H9 (cell line): ENCODE measurements at regions not wholly inside any gene's neighbourhood (a gene's known extent, or its start where the extent isn't known, plus 50 kb on each side); places are given as distances from the start of the nearest gene placed in this dataset.

Experiments used
- DNase-seq: peaks from one replicate; pipeline ENCODE4 v3.0.0-alpha.2; 2017
- H2AFZ ChIP-seq: one replicate; pipeline ENCODE4 v1.6.1; 2013; ENCODE audit warnings: mild to moderate bottlenecking, low read length, control low read depth, moderate library complexity
- H2AK5ac ChIP-seq: 2 replicates; pipeline ENCODE4 v1.6.1; 2013; ENCODE audit warnings: low read length, control low read depth, mixed read lengths; ENCODE audit not compliant: insufficient read length
- H2BK120ac ChIP-seq: one replicate; pipeline ENCODE4 v1.6.1; 2013; ENCODE audit warnings: low read depth, mild to moderate bottlenecking, low read length, control low read depth, inconsistent platforms; ENCODE audit not compliant: poor library complexity, severe bottlenecking
- H2BK12ac ChIP-seq: 2 replicates; pipeline ENCODE4 v1.6.1; 2013; ENCODE audit warnings: low read length, control low read depth, mixed read lengths, low read depth; ENCODE audit not compliant: insufficient read length
- H2BK15ac ChIP-seq: 2 replicates; pipeline ENCODE4 v1.6.1; 2013; ENCODE audit warnings: low read depth, low read length, control low read depth
- H2BK20ac ChIP-seq: one replicate; pipeline ENCODE4 v1.6.1; 2013; ENCODE audit warnings: low read depth, mild to moderate bottlenecking, low read length, control low read depth, inconsistent platforms; ENCODE audit not compliant: poor library complexity, severe bottlenecking
- H2BK5ac ChIP-seq: 2 replicates; pipeline ENCODE4 v1.6.1; 2013; ENCODE audit warnings: low read length, control low read depth, mixed read lengths; ENCODE audit not compliant: insufficient read length
- H3K14ac ChIP-seq: 2 replicates; pipeline ENCODE4 v1.6.1; 2013; ENCODE audit warnings: low read length, control low read depth; ENCODE audit not compliant: insufficient read depth
- H3K18ac ChIP-seq: 2 replicates; pipeline ENCODE4 v1.6.1; 2013; ENCODE audit warnings: low read depth, mild to moderate bottlenecking, mixed read lengths, low read length, control low read depth; ENCODE audit not compliant: insufficient read length
- H3K23ac ChIP-seq: 2 replicates; pipeline ENCODE4 v1.6.1; 2013; ENCODE audit warnings: low read length, control low read depth, mixed read lengths, low read depth; ENCODE audit not compliant: insufficient read length
- H3K23me2 ChIP-seq: 2 replicates; pipeline ENCODE4 v1.6.1; 2013; ENCODE audit warnings: low read depth, mild to moderate bottlenecking, mixed read lengths, low read length, control low read depth; ENCODE audit not compliant: insufficient read length, poor library complexity, severe bottlenecking
- H3K27ac ChIP-seq: 2 replicates; pipeline ENCODE4 v1.5.1; 2013; ENCODE audit warnings: low read length, control low read depth, mixed read lengths, low read depth; ENCODE audit not compliant: insufficient read length
- H3K27me3 ChIP-seq: 2 replicates; pipeline ENCODE4 v1.6.1; 2013; ENCODE audit warnings: low read length, control low read depth, inconsistent platforms; ENCODE audit not compliant: insufficient read depth
- H3K4ac ChIP-seq: 2 replicates; pipeline ENCODE4 v1.6.1; 2013; ENCODE audit warnings: low read depth, mild to moderate bottlenecking, control low read depth, inconsistent platforms, low read length, moderate library complexity
- H3K4me1 ChIP-seq: 2 replicates; pipeline ENCODE4 v1.6.1; 2013; ENCODE audit warnings: low read length, control low read depth, inconsistent platforms; ENCODE audit not compliant: insufficient read depth
- H3K4me2 ChIP-seq: 2 replicates; pipeline ENCODE4 v1.6.1; 2013; ENCODE audit warnings: low read length, control low read depth, mixed read lengths; ENCODE audit not compliant: insufficient read length, insufficient read depth
- H3K56ac ChIP-seq: 2 replicates; pipeline ENCODE4 v1.6.1; 2013; ENCODE audit warnings: low read depth, mild to moderate bottlenecking, mixed read lengths, low read length, control low read depth; ENCODE audit not compliant: insufficient read length
- H3K79me1 ChIP-seq: 2 replicates; pipeline ENCODE4 v1.6.1; 2013; ENCODE audit warnings: low read depth, mild to moderate bottlenecking, moderate library complexity, low read length, control low read depth, inconsistent platforms; ENCODE audit not compliant: insufficient read depth, poor library complexity, severe bottlenecking
- H3K79me2 ChIP-seq: 2 replicates; pipeline ENCODE4 v1.6.1; 2013; ENCODE audit warnings: low read length, control low read depth, inconsistent platforms; ENCODE audit not compliant: insufficient read depth
- H3K9ac ChIP-seq: 2 replicates; pipeline ENCODE4 v1.6.1; 2013; ENCODE audit warnings: low read length, control low read depth, mixed read lengths; ENCODE audit not compliant: insufficient read length; ENCODE audit errors: extremely low read depth
- H3K9me3 ChIP-seq: one replicate; pipeline ENCODE4 v1.6.1; 2013; ENCODE audit warnings: low read depth, low read length, inconsistent platforms; ENCODE audit not compliant: control insufficient read depth
- H3T11ph ChIP-seq: one replicate; pipeline ENCODE4 v1.6.1; 2013; ENCODE audit warnings: mild to moderate bottlenecking, low read length, control low read depth, inconsistent platforms
- H4K20me1 ChIP-seq: one replicate; pipeline ENCODE4 v1.6.1; 2013; ENCODE audit not compliant: control insufficient read depth, insufficient read length, insufficient read depth
- H4K5ac ChIP-seq: 2 replicates; pipeline ENCODE4 v1.6.1; 2013; ENCODE audit warnings: low read depth, mild to moderate bottlenecking, mixed read lengths, low read length, control low read depth; ENCODE audit not compliant: insufficient read length
- H4K8ac ChIP-seq: replicated peaks from 2 replicates; pipeline ENCODE4 v1.6.1; 2013; ENCODE audit warnings: low read length, control low read depth, mixed read lengths, low read depth; ENCODE audit not compliant: insufficient read length
- H4K91ac ChIP-seq: 2 replicates; pipeline ENCODE4 v1.6.1; 2013; ENCODE audit warnings: low read depth, mild to moderate bottlenecking, moderate library complexity, mixed read lengths, low read length, control low read depth; ENCODE audit not compliant: insufficient read length
- H3K27ac Mint-ChIP-seq, 3 experiments: 2 replicates in 2 of 3; 3 replicates in 1 of 3; pipeline ENCODE4 v1.8.0; 2020 to 2021; ENCODE audit warnings: mixed read lengths in 3 of 3, mild to moderate bottlenecking in 1 of 3, moderate library complexity in 1 of 3
- H3K27me3 Mint-ChIP-seq: 2 replicates; pipeline ENCODE4 v1.8.0; 2021; ENCODE audit warnings: low read depth, mild to moderate bottlenecking, moderate library complexity, mixed read lengths
- H3K36me3 Mint-ChIP-seq, 3 experiments: 2 replicates in 2 of 3; 3 replicates in 1 of 3; pipeline ENCODE4 v1.8.0; 2020 to 2021; ENCODE audit warnings: low read depth in 3 of 3, mixed read lengths in 3 of 3; ENCODE audit not compliant: insufficient read depth in 1 of 3
- H3K4me1 Mint-ChIP-seq, 2 experiments: 2 replicates each; pipeline ENCODE4 v1.8.0; 2020; ENCODE audit warnings: mixed read lengths in 2 of 2
- H3K4me3 Mint-ChIP-seq, 2 experiments: 2 replicates in 1 of 2; 3 replicates in 1 of 2; pipeline ENCODE4 v1.8.0; 2020 to 2021; ENCODE audit warnings: mild to moderate bottlenecking in 2 of 2, mixed read lengths in 2 of 2, moderate library complexity in 1 of 2
- H3K9me3 Mint-ChIP-seq, 2 experiments: 2 replicates in 1 of 2; 3 replicates in 1 of 2; pipeline ENCODE4 v1.8.0; 2020; ENCODE audit warnings: mild to moderate bottlenecking in 2 of 2, mixed read lengths in 2 of 2, moderate library complexity in 1 of 2
- CTCF ChIP-seq: fragments of 200-600 bp; sonication (generic); conservative IDR thresholded peaks from 3 replicates; pipeline ENCODE4 v1.8.0; 2021; ENCODE audit warnings: antibody characterized with exemption, mild to moderate bottlenecking
- WGBS: extraction: QIAGEN DNeasy Blood & Tissue Kit; methylation state at CpG from one replicate; pipeline ENCODE4 v1.1.7; 2013; ENCODE audit warnings: missing lambda C conversion rate, low lambda C conversion rate, mixed read lengths; ENCODE audit not compliant: insufficient read length; ENCODE audit errors: extremely low coverage; 5-methylcytosine and 5-hydroxymethylcytosine counted together

- Histone ChIP-seq H3K23ac (no peak overlapping the region), H2BK12ac (no peak overlapping the region), H3T11ph (no peak overlapping the region), H3K27me3 (no peaks in the 10 kb centered on the region), H3K79me2 (no peaks in the 10 kb centered on the region), H2BK120ac (no peak overlapping the region), H4K20me1 (no peaks in the 10 kb centered on the region), H2BK20ac (no peak overlapping the region), H3K9ac (no peak overlapping the region), H4K5ac (no peak overlapping the region), H3K4ac (no peak overlapping the region), H4K91ac (no peak overlapping the region), H3K4me2 (no peak overlapping the region), H3K23me2 (no peaks in the 10 kb centered on the region), H2BK15ac (no peak overlapping the region), H3K79me1 (no peaks in the 10 kb centered on the region), H3K56ac (no peak overlapping the region), H2AK5ac (no peak overlapping the region), H3K9me3 (no peaks in the 10 kb centered on the region), H4K8ac (no peak overlapping the region), H3K4me1 (no peaks in the 10 kb centered on the region), H2AFZ (no peak overlapping the region), H3K27ac (no peak overlapping the region), H3K18ac (no peak overlapping the region), H2BK5ac (no peak overlapping the region), H3K14ac (no peak overlapping the region)
- DNase-seq: no peak
- Mint-ChIP-seq H3K4me3 (no peak overlapping the region), H3K27ac (no peak overlapping the region), H3K27me3 (no peaks in the 10 kb centered on the region; the same call in 1 of the 2 replicates), H3K36me3 (no peaks in the 10 kb centered on the region), H3K9me3 (no peaks in the 10 kb centered on the region), H3K4me1 (0 out of 4 replicates have a peak, but pooled peaks cover 0 to 3% of the 10 kb centered on the region in 2 experiments)
- WGBS: no CpG with 5 or more reads among the region's 4 CpGs
- TF ChIP-seq CTCF: no peak
These were observed 368.3 kb upstream of the SASH1 start for GRCh38 chr6:147974376-147974775.
